C4-2B (cell line): ENCODE measurements at regions not wholly inside any gene's neighbourhood (a gene's known extent, or its start where the extent isn't known, plus 50 kb on each side); places are given as distances from the start of the nearest gene placed in this dataset.

Source experiments
- H3K27ac ChIP-seq: fragments of 450-650 bp; 2 replicates; pipeline ENCODE4 v1.5.1; 2017
- CTCF ChIP-seq: fragments of 450-650 bp; conservative IDR thresholded peaks from 2 replicates; pipeline ENCODE4 v1.5.1; 2017; ENCODE audit warnings: mild to moderate bottlenecking
- ZFX ChIP-seq: fragments of 450-650 bp; IDR thresholded peaks from 2 replicates; pipeline ENCODE4 v1.6.1; 2017

- no peak for TF ChIP-seq CTCF
- no peak for TF ChIP-seq ZFX
- no peak overlapping the region for H3K27ac ChIP-seq
These were observed 152.5 kb downstream of the IBTK start for GRCh38 chr6:82095091-82095490.

DNA sequence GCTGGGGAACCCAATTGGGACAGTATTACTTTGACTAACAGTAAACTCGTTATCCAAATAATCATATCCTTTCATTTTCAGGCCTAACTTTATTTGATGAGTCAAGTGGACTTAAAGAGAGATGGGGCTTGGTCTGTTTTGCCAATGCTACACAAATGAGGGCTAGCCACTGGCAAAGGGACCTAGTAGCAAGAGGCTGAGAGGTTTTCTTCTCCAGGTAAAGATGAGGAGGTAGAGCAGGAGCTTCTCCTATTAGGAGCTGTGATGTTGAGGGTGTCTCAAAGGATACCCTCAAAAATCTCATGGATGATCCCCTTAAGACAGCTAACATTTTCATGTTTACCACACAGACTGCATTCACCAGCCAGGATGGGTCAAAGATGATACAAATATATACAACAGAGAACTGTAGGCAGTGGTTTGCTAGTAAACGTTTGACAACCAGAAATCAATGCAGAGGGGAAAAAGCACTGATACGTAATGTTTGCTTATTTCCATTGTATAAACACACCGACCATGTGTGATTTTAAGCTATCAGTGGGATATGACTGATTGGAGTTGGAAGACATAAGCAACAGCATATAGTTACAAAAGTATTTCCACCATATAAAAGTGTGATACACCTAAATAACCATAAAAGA lies 153.3 kb downstream of the IBTK start:
- H3K27ac ChIP-seq, result no peak overlapping the region
- TF ChIP-seq ZFX, result no peak
- no peak for TF ChIP-seq CTCF

DNA sequence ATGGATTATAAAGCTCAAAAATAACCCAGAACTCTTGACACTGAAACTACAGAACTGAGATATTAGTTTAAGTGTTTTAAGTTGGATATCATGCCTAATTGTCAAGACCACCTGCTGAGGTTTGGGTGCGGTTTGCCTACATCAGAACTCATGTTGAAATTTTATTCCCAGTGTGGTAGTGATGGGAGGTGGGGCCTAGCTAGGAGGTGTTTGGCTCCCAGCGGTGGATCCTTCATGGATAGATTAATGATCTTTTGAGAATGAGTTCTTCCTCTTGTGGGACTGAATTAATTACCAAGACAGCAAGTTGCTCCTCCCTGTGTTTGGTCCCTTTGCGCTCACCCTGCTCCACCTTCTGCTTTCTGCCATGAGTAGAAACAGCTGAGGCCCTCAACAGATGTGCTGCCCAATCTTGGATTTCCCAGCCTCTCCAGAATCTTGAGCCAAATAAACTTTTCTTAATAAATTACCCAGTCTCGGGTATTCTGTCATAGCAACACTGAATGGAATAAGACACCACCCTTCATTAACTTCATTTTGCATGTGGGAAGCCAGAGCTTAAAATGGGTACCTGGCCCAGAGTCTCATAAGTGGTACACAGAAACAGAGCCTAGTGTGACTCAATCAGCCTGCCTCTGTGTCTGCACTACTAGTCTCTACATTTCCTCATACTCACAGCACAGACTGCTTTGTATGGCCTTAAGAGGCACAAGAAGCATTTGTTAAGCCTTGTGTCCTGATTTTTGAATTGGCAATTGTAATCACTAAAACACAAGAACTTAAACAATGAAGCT lies 158.4 kb downstream of the IBTK start:
- no peak for TF ChIP-seq CTCF
- no peak for TF ChIP-seq ZFX
- no peak overlapping the region for H3K27ac ChIP-seq

DNA sequence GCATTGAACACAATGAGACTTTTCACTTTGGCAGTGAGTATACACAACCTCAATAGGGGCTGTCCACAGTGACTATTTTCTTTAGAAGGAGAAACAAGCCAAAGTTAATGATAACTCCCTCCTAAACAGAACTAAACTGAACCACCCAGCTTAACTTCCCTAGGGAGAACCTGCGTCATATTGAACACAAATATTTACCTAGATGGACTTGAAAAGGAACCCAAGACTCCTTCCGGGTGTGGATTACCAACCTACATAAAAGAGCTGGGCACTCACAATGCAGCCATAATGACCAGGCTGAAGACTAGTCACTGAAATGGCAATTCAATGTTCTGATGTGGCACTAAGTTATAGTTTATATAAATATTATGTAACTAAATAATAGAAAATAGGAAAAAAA lies 160.6 kb downstream of the IBTK start:
- H3K27ac ChIP-seq, result no peak overlapping the region; the same call in 1 of the 2 replicates
- no peak for TF ChIP-seq CTCF
- TF ChIP-seq ZFX, result no peak

GRCh38 chr6:82085701-82086100 lies 161.8 kb downstream of the IBTK start:
- no peak for TF ChIP-seq ZFX
- no peak for TF ChIP-seq CTCF
- no peak overlapping the region; the same call in 1 of the 2 replicates for H3K27ac ChIP-seq

DNA sequence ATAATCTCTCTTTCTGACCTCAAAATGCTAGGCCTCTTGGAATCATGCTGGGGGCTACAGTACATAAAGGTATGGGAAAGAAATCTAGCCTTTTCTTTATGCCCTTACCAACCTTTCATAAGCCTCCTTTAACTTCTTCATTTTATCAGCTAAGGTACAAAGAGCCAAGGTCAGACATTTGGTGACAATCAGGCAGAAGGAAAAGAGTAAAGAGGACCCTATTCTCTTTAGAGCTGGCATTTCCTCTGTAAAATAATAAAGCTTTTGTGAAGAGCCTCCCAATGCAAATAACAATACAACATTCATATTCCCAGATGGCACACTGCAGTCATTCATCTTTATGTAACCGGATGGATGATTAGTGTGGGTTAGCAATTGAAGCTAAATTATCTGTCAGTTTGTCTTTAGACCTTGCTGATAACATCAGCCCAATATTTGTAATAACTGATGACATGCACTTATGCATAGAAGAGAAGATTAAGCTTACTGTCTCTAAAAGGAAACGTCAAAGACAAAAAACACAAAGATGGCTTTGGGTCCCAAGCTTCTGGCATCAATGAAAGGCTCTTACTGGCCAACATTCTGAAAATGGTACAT lies 163.1 kb downstream of the IBTK start:
- no peak overlapping the region for H3K27ac ChIP-seq
- TF ChIP-seq CTCF (no peak), ZFX (no peak)

- TF ChIP-seq ZFX (no peak), CTCF (no peak)
- H3K27ac ChIP-seq, result no peak overlapping the region
These were observed 163.9 kb downstream of the IBTK start for GRCh38 chr6:82083646-82084045.
